ENCODE measurements at regions not wholly inside any gene's neighbourhood (a gene's known extent, or its start where the extent isn't known, plus 50 kb on each side); places are given as distances from the start of the nearest gene placed in this dataset.

- POLR2A ChIA-PET, result no interaction called here
- Histone ChIP-seq H2AFZ (ENCODE audit: low read depth) (no peak overlapping the region), H3K4me3 (ENCODE audit: low read depth in 2 of 2, low read length in 1 of 2) (no peak overlapping the region), H3K79me2 (ENCODE audit: insufficient read depth) (no peaks in the 10 kb centered on the region), H3K9me3 (no peaks in the 10 kb centered on the region), H3K4me2 (no peak overlapping the region), H3K36me3 (replicated peaks in 1 of 2; ENCODE audit: control insufficient read depth in 1 of 2, insufficient read depth in 2 of 2, low read length in 1 of 2) (no peaks in the 10 kb centered on the region), H3K9ac (no peak overlapping the region), H3F3A (replicated peaks; ENCODE audit: insufficient read depth) (no peaks in the 10 kb centered on the region), H4K20me1 (ENCODE audit: insufficient read depth) (no peaks in the 10 kb centered on the region), H3K27ac (ENCODE audit: low read depth in 2 of 2, low read length in 1 of 2) (no peak overlapping the region), H3K4me1 (ENCODE audit: control insufficient read depth in 1 of 2, insufficient read depth in 2 of 2, low read depth in 1 of 2, low read length in 1 of 2) (peaks cover 0 to 23% of the 10 kb centered on the region in 2 experiments; a peak in 1 of 4 replicates), H3K9me2 (no peaks in the 10 kb centered on the region), H3K27me3 (ENCODE audit: insufficient read depth) (no peaks in the 10 kb centered on the region)
- TF ChIP-seq NRF1 (IDR thresholded peaks at IDR 0.05; ENCODE audit: low read depth, low read length) (no peak), EZH2phosphoT487 (IDR thresholded peaks at IDR 0.05; ENCODE audit: borderline replicate concordance, low read depth) (no peak), MAX (IDR thresholded peaks at IDR 0.05; ENCODE audit: low read depth) (no peak), RFX5 (IDR thresholded peaks at IDR 0.05; ENCODE audit: low read length) (no peak), YY1 (IDR thresholded peaks at IDR 0.05; ENCODE audit: low read depth) (no peak), USF2 (IDR thresholded peaks at IDR 0.05; ENCODE audit: borderline replicate concordance, low read depth, low read length) (no peak)
- DNase-seq, result no peak
- CTCF ChIA-PET, result interaction anchor here (0.7 to 4.8 kb wide), 10 partner anchors 11 to 601 kb away, joined by 3 to 43 read pairs (median 14); no protein-coding TSS in a partner anchor
- 35% methylated on average over 8 of the region's 8 CpGs for WGBS (ENCODE audit: low lambda C conversion rate)
These were observed 202.2 kb downstream of the SNX10 start for GRCh38 chr7:26493737-26494428.

GRCh38 chr7:26495569-26495968 lies 203.9 kb downstream of the SNX10 start:
- Histone ChIP-seq H3K27me3 (ENCODE audit: insufficient read depth) (no peaks in the 10 kb centered on the region), H3K4me3 (ENCODE audit: low read depth in 2 of 2, low read length in 1 of 2) (no peak overlapping the region), H4K20me1 (ENCODE audit: insufficient read depth) (no peaks in the 10 kb centered on the region), H2AFZ (ENCODE audit: low read depth) (no peak overlapping the region), H3K9me2 (no peaks in the 10 kb centered on the region), H3K4me1 (ENCODE audit: control insufficient read depth in 1 of 2, insufficient read depth in 2 of 2, low read depth in 1 of 2, low read length in 1 of 2) (peaks cover 0 to 19% of the 10 kb centered on the region in 2 experiments; a peak in 1 of 4 replicates), H3K36me3 (replicated peaks in 1 of 2; ENCODE audit: control insufficient read depth in 1 of 2, insufficient read depth in 2 of 2, low read length in 1 of 2) (no peaks in the 10 kb centered on the region), H3K9me3 (no peaks in the 10 kb centered on the region), H3K9ac (no peak overlapping the region), H3K27ac (ENCODE audit: low read depth in 2 of 2, low read length in 1 of 2) (no peak overlapping the region), H3F3A (replicated peaks; ENCODE audit: insufficient read depth) (no peaks in the 10 kb centered on the region), H3K4me2 (no peak overlapping the region), H3K79me2 (ENCODE audit: insufficient read depth) (no peaks in the 10 kb centered on the region)
- TF ChIP-seq TCF12 (IDR thresholded peaks at IDR 0.05), result no peak
- no peak for TF ChIP-seq NRF1 (IDR thresholded peaks at IDR 0.05; ENCODE audit: low read depth, low read length)
- TF ChIP-seq SIN3A (IDR thresholded peaks at IDR 0.05; ENCODE audit: borderline replicate concordance, low read depth, low read length), result no peak
- TF ChIP-seq MAX (IDR thresholded peaks at IDR 0.05; ENCODE audit: low read depth), result no peak
- TF ChIP-seq MXI1 (IDR thresholded peaks at IDR 0.05; ENCODE audit: low read depth, low read length), result no peak
- TF ChIP-seq GABPA (IDR thresholded peaks at IDR 0.05; ENCODE audit: low read depth), result no peak
- no peak for TF ChIP-seq CHD2 (IDR thresholded peaks at IDR 0.05; ENCODE audit: low read length, partially characterized antibody)
- TF ChIP-seq RXRA (IDR thresholded peaks at IDR 0.05; ENCODE audit: borderline replicate concordance, low read depth), result no peak
- TF ChIP-seq JUND (IDR thresholded peaks at IDR 0.05), result no peak
- TF ChIP-seq RAD21 (IDR thresholded peaks at IDR 0.05; ENCODE audit: low read length), result no peak
- no peak for TF ChIP-seq POLR2AphosphoS5 (IDR thresholded peaks at IDR 0.05; ENCODE audit: low read depth, low read length)
- DNase-seq, result no peak
- POLR2A ChIA-PET, result no interaction called here
- 25% methylated on average over 2 of the region's 2 CpGs for WGBS (ENCODE audit: low lambda C conversion rate)
- CTCF ChIA-PET, result interaction anchor here (0.7 to 2.9 kb wide), 10 partner anchors 13 to 603 kb away, joined by 3 to 15 read pairs (median 4); no protein-coding TSS in a partner anchor

Measured in SK-N-SH (cell line).